ENCODE measurements at regions not wholly inside any gene's neighbourhood (a gene's known extent, or its start where the extent isn't known, plus 50 kb on each side); places are given as distances from the start of the nearest gene placed in this dataset.
"Not testable (repeated sequence)": the region's sequence is repeated elsewhere in the genome, so short reads cannot be mapped to it uniquely, and the experiment has no call there.

DNA sequence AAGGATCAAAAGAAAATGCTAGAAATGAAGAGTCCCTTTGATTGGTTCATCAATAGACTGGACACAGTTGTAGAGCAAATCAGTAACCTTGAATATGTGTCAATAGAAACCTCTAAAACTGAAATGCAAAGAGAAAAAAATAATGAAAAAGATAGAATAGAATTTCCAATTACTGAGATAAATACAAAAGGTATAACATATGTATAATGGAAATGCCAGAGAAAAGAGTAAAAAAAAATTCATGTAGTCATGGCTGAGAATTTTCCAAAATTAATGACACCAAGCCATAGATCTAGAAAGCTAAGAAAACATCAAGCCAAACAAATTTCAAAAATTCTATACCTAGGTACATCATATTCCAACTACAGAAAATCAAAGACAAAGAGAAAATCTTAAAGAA, 62.0 kb upstream of the HGF start:
- no peak for DNase-seq

DNA sequence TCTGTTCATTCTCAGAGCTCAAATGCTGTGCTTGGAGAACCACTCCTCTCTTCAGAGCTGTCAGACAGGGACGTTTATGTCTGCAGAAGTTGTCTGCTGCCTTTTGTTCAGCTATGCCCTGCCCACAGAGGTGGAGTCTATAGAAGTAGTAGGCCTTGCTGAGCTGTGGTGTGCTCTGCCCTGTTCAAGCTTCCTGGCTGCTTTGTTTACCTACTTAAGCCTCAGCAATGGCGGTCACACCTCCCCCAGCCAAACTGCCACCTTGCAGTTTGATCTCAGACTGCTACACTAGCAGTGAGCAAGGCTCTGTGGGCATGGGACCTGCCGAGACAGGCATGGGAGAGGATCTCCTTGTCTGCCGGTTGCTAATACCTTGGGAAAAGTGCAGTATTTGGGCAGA, 59.7 kb upstream of the HGF start:
- DNase-seq: not testable (repeated sequence)

DNA sequence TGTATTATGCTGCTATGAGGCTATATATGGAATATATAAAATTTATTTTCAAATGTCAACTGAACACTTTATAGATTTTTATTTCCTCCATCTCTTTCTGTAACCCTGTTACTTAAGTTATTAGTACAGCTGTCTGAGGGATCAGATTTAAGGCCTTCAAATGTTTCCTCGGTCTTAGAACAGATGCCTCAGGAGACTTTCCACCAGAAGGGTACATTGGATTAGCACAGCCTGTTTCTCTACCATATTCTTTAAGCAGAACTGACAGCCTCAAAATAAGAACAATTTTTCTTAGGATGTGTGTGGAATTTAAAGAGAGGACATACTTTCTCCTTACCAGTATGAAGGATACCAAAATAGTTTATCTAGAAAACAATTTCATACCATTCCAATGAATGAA, 53.0 kb upstream of the HGF start:
- DNase-seq: no peak

DNA sequence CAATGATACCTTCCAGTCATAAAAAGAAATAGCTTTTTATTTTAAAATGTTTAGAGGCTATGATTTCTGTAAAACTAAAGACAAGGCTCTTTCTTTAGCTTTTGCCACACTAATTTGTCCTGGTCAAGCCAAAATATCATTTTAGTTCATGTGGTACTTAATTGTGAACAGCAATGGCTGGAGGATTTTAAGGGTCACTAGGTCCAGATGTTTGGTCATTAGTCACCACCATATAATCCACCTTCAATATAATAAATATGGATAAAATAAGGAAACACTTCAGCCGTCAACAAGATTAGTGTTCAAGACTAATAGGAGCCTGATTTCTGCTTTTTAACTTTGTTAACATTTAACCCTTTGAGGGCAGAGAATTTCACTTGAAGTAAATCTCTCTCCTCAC, 50.0 kb upstream of the HGF start:
- DNase-seq: no peak
